ENCODE measurements at regions not wholly inside any gene's neighbourhood (a gene's known extent, or its start where the extent isn't known, plus 50 kb on each side); places are given as distances from the start of the nearest gene placed in this dataset.

GRCh38 chr13:99909097-99909835 lies 62.3 kb downstream of the ZIC5 start:
- H2AFZ ChIP-seq (ENCODE audit: low read depth, low read length): no peak overlapping the region
- TF ChIP-seq EZH2 (IDR thresholded peaks at IDR 0.05; ENCODE audit: borderline replicate concordance, low read depth, low read length, severe bottlenecking) (no peak), CTCF (IDR thresholded peaks at IDR 0.05; ENCODE audit: borderline replicate concordance, extremely low read depth, low read length, poor library complexity, severe bottlenecking) (no peak)
- H3K36me3 ChIP-seq (ENCODE audit: insufficient read depth, low read length): no peaks in the 10 kb centered on the region
- H3K9me3 ChIP-seq (ENCODE audit: insufficient read depth, low read length, severe bottlenecking): no peaks in the 10 kb centered on the region
- H3K79me2 ChIP-seq (ENCODE audit: insufficient read depth, low read length): no peaks in the 10 kb centered on the region
- DNase-seq (no peak), ATAC-seq (ENCODE audit: insufficient read depth, low read depth) (no peak)
- H3K4me2 ChIP-seq (ENCODE audit: insufficient read depth, low read length): no peak overlapping the region
- H3K27me3 ChIP-seq (ENCODE audit: insufficient read depth, low read length, poor library complexity): no peaks in the 10 kb centered on the region
- H3K4me3 ChIP-seq (ENCODE audit: low read depth in 1 of 2, low read length in 2 of 2): no peak overlapping the region
- H3K9ac ChIP-seq (ENCODE audit: low read depth, low read length): no peak overlapping the region
- no peaks in the 10 kb centered on the region for H3K4me1 ChIP-seq (ENCODE audit: insufficient read depth, low read length)
- H4K20me1 ChIP-seq (ENCODE audit: insufficient read depth, low read length): no peaks in the 10 kb centered on the region
- no peak overlapping the region for H3K27ac ChIP-seq (ENCODE audit: low read length)

GRCh38 chr13:99908140-99908803 lies 63.3 kb downstream of the ZIC5 start:
- no peak overlapping the region for H3K4me3 ChIP-seq (ENCODE audit: low read depth in 1 of 2, low read length in 2 of 2)
- no peaks in the 10 kb centered on the region for H3K4me1 ChIP-seq (ENCODE audit: insufficient read depth, low read length)
- no peaks in the 10 kb centered on the region for H3K27me3 ChIP-seq (ENCODE audit: insufficient read depth, low read length, poor library complexity)
- DNase-seq: no peak
- H3K27ac ChIP-seq (ENCODE audit: low read length): no peak overlapping the region
- no peak overlapping the region for H2AFZ ChIP-seq (ENCODE audit: low read depth, low read length)
- no peaks in the 10 kb centered on the region for H3K79me2 ChIP-seq (ENCODE audit: insufficient read depth, low read length)
- no peak overlapping the region for H3K4me2 ChIP-seq (ENCODE audit: insufficient read depth, low read length)
- no peaks in the 10 kb centered on the region for H3K36me3 ChIP-seq (ENCODE audit: insufficient read depth, low read length)
- no peaks in the 10 kb centered on the region for H4K20me1 ChIP-seq (ENCODE audit: insufficient read depth, low read length)
- ATAC-seq (ENCODE audit: insufficient read depth, low read depth): no peak
- H3K9ac ChIP-seq (ENCODE audit: low read depth, low read length): no peak overlapping the region
- TF ChIP-seq EZH2 (IDR thresholded peaks at IDR 0.05; ENCODE audit: borderline replicate concordance, low read depth, low read length, severe bottlenecking) (no peak), CTCF (IDR thresholded peaks at IDR 0.05; ENCODE audit: borderline replicate concordance, extremely low read depth, low read length, poor library complexity, severe bottlenecking) (no peak)
- no peaks in the 10 kb centered on the region for H3K9me3 ChIP-seq (ENCODE audit: insufficient read depth, low read length, severe bottlenecking)

- no peak overlapping the region for H3K4me3 ChIP-seq (ENCODE audit: low read depth in 1 of 2, low read length in 2 of 2)
- no peaks in the 10 kb centered on the region for H4K20me1 ChIP-seq (ENCODE audit: insufficient read depth, low read length)
- no peaks in the 10 kb centered on the region for H3K27me3 ChIP-seq (ENCODE audit: insufficient read depth, low read length, poor library complexity)
- H3K27ac ChIP-seq (ENCODE audit: low read length): no peak overlapping the region
- no peaks in the 10 kb centered on the region for H3K79me2 ChIP-seq (ENCODE audit: insufficient read depth, low read length)
- no peaks in the 10 kb centered on the region for H3K9me3 ChIP-seq (ENCODE audit: insufficient read depth, low read length, severe bottlenecking)
- ATAC-seq (ENCODE audit: insufficient read depth, low read depth) (no peak), DNase-seq (no peak)
- H3K36me3 ChIP-seq (ENCODE audit: insufficient read depth, low read length): no peaks in the 10 kb centered on the region
- H3K4me1 ChIP-seq (ENCODE audit: insufficient read depth, low read length): no peaks in the 10 kb centered on the region
- no peak overlapping the region for H3K9ac ChIP-seq (ENCODE audit: low read depth, low read length)
- no peak overlapping the region for H3K4me2 ChIP-seq (ENCODE audit: insufficient read depth, low read length)
- no peak overlapping the region for H2AFZ ChIP-seq (ENCODE audit: low read depth, low read length)
- TF ChIP-seq CTCF (IDR thresholded peaks at IDR 0.05; ENCODE audit: borderline replicate concordance, extremely low read depth, low read length, poor library complexity, severe bottlenecking) (no peak), EZH2 (IDR thresholded peaks at IDR 0.05; ENCODE audit: borderline replicate concordance, low read depth, low read length, severe bottlenecking) (no peak)
These were observed 63.9 kb downstream of the ZIC5 start for GRCh38 chr13:99907627-99908026.
